ENCODE measurements at regions not wholly inside any gene's neighbourhood (a gene's known extent, or its start where the extent isn't known, plus 50 kb on each side); places are given as distances from the start of the nearest gene placed in this dataset.
"Not testable (repeated sequence)": the region's sequence is repeated elsewhere in the genome, so short reads cannot be mapped to it uniquely, and the experiment has no call there.

GRCh38 chr10:3263747-3264146 is 91.2 kb upstream of the PITRM1 start:
- TF ChIP-seq POLR2AphosphoS5 (IDR thresholded peaks at IDR 0.05; ENCODE audit: low read depth, low read length), result no peak
- no peak for TF ChIP-seq POLR2A (IDR thresholded peaks at IDR 0.05; ENCODE audit: low read depth, low read length)
- TF ChIP-seq TAF1 (IDR thresholded peaks at IDR 0.05; ENCODE audit: borderline replicate concordance, low read depth, low read length), result no peak
- FAIRE-seq (no peak), DNase-seq (ENCODE audit: insufficient read length) (no peak)

- TF ChIP-seq POLR2A (IDR thresholded peaks at IDR 0.05; ENCODE audit: low read depth, low read length) (no peak), TAF1 (IDR thresholded peaks at IDR 0.05; ENCODE audit: borderline replicate concordance, low read depth, low read length) (no peak), POLR2AphosphoS5 (IDR thresholded peaks at IDR 0.05; ENCODE audit: low read depth, low read length) (no peak)
- FAIRE-seq (no peak), DNase-seq (ENCODE audit: insufficient read length) (no peak)
Measured at GRCh38 chr10:3263082-3263481, 90.5 kb upstream of the PITRM1 start.

- DNase-seq (ENCODE audit: insufficient read length), result no peak
- no peak for FAIRE-seq
- TF ChIP-seq POLR2A (IDR thresholded peaks at IDR 0.05; ENCODE audit: low read depth, low read length) (no peak), POLR2AphosphoS5 (IDR thresholded peaks at IDR 0.05; ENCODE audit: low read depth, low read length) (no peak), TAF1 (IDR thresholded peaks at IDR 0.05; ENCODE audit: borderline replicate concordance, low read depth, low read length) (no peak)
Measured at GRCh38 chr10:3261921-3262320, 89.3 kb upstream of the PITRM1 start.

- TF ChIP-seq TAF1 (IDR thresholded peaks at IDR 0.05; ENCODE audit: borderline replicate concordance, low read depth, low read length), result no peak
- TF ChIP-seq POLR2AphosphoS5 (IDR thresholded peaks at IDR 0.05; ENCODE audit: low read depth, low read length), result no peak
- no peak for TF ChIP-seq POLR2A (IDR thresholded peaks at IDR 0.05; ENCODE audit: low read depth, low read length)
- DNase-seq (ENCODE audit: insufficient read length) (no peak), FAIRE-seq (no peak)
Measured at GRCh38 chr10:3260066-3260834, 87.7 kb upstream of the PITRM1 start.

- DNase-seq (ENCODE audit: insufficient read length), result no peak
- TF ChIP-seq TAF1 (IDR thresholded peaks at IDR 0.05; ENCODE audit: borderline replicate concordance, low read depth, low read length), result no peak
- no peak for TF ChIP-seq POLR2AphosphoS5 (IDR thresholded peaks at IDR 0.05; ENCODE audit: low read depth, low read length)
- no peak for TF ChIP-seq POLR2A (IDR thresholded peaks at IDR 0.05; ENCODE audit: low read depth, low read length)
- FAIRE-seq, result no peak
Measured at GRCh38 chr10:3259499-3259898, 86.9 kb upstream of the PITRM1 start.

- no peak for DNase-seq (ENCODE audit: insufficient read length)
- TF ChIP-seq POLR2AphosphoS5 (IDR thresholded peaks at IDR 0.05; ENCODE audit: low read depth, low read length), result no peak
- TF ChIP-seq POLR2A (IDR thresholded peaks at IDR 0.05; ENCODE audit: low read depth, low read length), result no peak
- TF ChIP-seq TAF1 (IDR thresholded peaks at IDR 0.05; ENCODE audit: borderline replicate concordance, low read depth, low read length), result no peak
- FAIRE-seq, result no peak
Measured at GRCh38 chr10:3258394-3258793, 85.8 kb upstream of the PITRM1 start.

GRCh38 chr10:3255616-3256015 is 83.0 kb upstream of the PITRM1 start:
- DNase-seq (ENCODE audit: insufficient read length) (no peak), FAIRE-seq (no peak)
- TF ChIP-seq TAF1 (IDR thresholded peaks at IDR 0.05; ENCODE audit: borderline replicate concordance, low read depth, low read length), result no peak
- no peak for TF ChIP-seq POLR2AphosphoS5 (IDR thresholded peaks at IDR 0.05; ENCODE audit: low read depth, low read length)
- TF ChIP-seq POLR2A (IDR thresholded peaks at IDR 0.05; ENCODE audit: low read depth, low read length), result no peak

- FAIRE-seq, result no peak
- no peak for DNase-seq (ENCODE audit: insufficient read length)
- TF ChIP-seq POLR2A (IDR thresholded peaks at IDR 0.05; ENCODE audit: low read depth, low read length) (no peak), TAF1 (IDR thresholded peaks at IDR 0.05; ENCODE audit: borderline replicate concordance, low read depth, low read length) (no peak), POLR2AphosphoS5 (IDR thresholded peaks at IDR 0.05; ENCODE audit: low read depth, low read length) (no peak)
Measured at GRCh38 chr10:3255075-3255474, 82.5 kb upstream of the PITRM1 start.

GRCh38 chr10:3253974-3254373 is 81.4 kb upstream of the PITRM1 start:
- DNase-seq (ENCODE audit: insufficient read length); FAIRE-seq: not testable (repeated sequence)

- FAIRE-seq (no peak), DNase-seq (ENCODE audit: insufficient read length) (no peak)
- TF ChIP-seq POLR2AphosphoS5 (IDR thresholded peaks at IDR 0.05; ENCODE audit: low read depth, low read length), result no peak
- TF ChIP-seq TAF1 (IDR thresholded peaks at IDR 0.05; ENCODE audit: borderline replicate concordance, low read depth, low read length), result no peak
- TF ChIP-seq POLR2A (IDR thresholded peaks at IDR 0.05; ENCODE audit: low read depth, low read length), result no peak
Measured at GRCh38 chr10:3251172-3251571, 78.6 kb upstream of the PITRM1 start.

GRCh38 chr10:3249307-3249889 is 76.8 kb upstream of the PITRM1 start:
- FAIRE-seq, result no peak
- no peak for TF ChIP-seq TAF1 (IDR thresholded peaks at IDR 0.05; ENCODE audit: borderline replicate concordance, low read depth, low read length)
- TF ChIP-seq POLR2A (IDR thresholded peaks at IDR 0.05; ENCODE audit: low read depth, low read length), result no peak
- TF ChIP-seq POLR2AphosphoS5 (IDR thresholded peaks at IDR 0.05; ENCODE audit: low read depth, low read length), result no peak
- no peak for DNase-seq (ENCODE audit: insufficient read length)

GRCh38 chr10:3248526-3249306 is 76.1 kb upstream of the PITRM1 start:
- TF ChIP-seq POLR2AphosphoS5 (IDR thresholded peaks at IDR 0.05; ENCODE audit: low read depth, low read length) (no peak), POLR2A (IDR thresholded peaks at IDR 0.05; ENCODE audit: low read depth, low read length) (no peak), TAF1 (IDR thresholded peaks at IDR 0.05; ENCODE audit: borderline replicate concordance, low read depth, low read length) (no peak)
- FAIRE-seq, result no peak
- no peak for DNase-seq (ENCODE audit: insufficient read length)

All from GM12892 (cell line).